Caco-2 (cell line): ENCODE measurements at regions not wholly inside any gene's neighbourhood (a gene's known extent, or its start where the extent isn't known, plus 50 kb on each side); places are given as distances from the start of the nearest gene placed in this dataset.

Experiments
- BruUV-seq: library from RNA; stranded (reverse); fragments of 400-500 nt; replicated peaks from 2 replicates; lab custom pipeline; 2021; lab: Mats Ljungman, UMichigan
- CTCF ChIA-PET: fragments of 300-600 bp; sonication (Branson Sonifier 250); formaldehyde crosslinking; loops from one replicate; lab custom pipeline; 2022; ENCODE audit warnings: antibody characterized with exemption; lab: Charles Lee
- POLR2A ChIA-PET: fragments of 300-600 bp; sonication (Branson Sonifier 250); formaldehyde crosslinking; loops from one replicate; lab custom pipeline; 2022; ENCODE audit warnings: antibody characterized with exemption; lab: Charles Lee
- DNase-seq, 2 experiments: peaks; one replicate each; pipeline versions ENCODE4 v3.0.0 to v3.0.0-alpha.2; 2020 to 2022
- H3K27me3 ChIP-seq: replicated peaks from 2 replicates; pipeline ENCODE4 v1.6.0; 2011; ENCODE audit warnings: low read length; ENCODE audit not compliant: control insufficient read depth, insufficient read depth
- H3K36me3 ChIP-seq: 2 replicates; pipeline ENCODE4 v1.5.1; 2011; ENCODE audit warnings: low read length; ENCODE audit not compliant: control insufficient read depth, insufficient read depth
- H3K4me1 ChIP-seq: fragments of 250-450 bp; sonication (Bioruptor Pico); 2 replicates; pipeline ENCODE4 v1.5.1; 2020; ENCODE audit warnings: mild to moderate bottlenecking
- H3K4me3 ChIP-seq: 2 replicates; pipeline ENCODE4 v1.5.1; 2011; ENCODE audit warnings: low read depth, mild to moderate bottlenecking, control low read depth, low read length
- H3K9me3 ChIP-seq: fragments of 250-450 bp; sonication (Bioruptor Pico); 2 replicates; pipeline ENCODE4 v1.5.1; 2020; ENCODE audit warnings: mild to moderate bottlenecking, moderate library complexity
- H3K27ac Mint-ChIP-seq: one replicate; pipeline ENCODE4 v1.8.0; 2022; ENCODE audit warnings: mixed read lengths; ENCODE audit not compliant: unreplicated experiment
- H3K27me3 Mint-ChIP-seq: one replicate; pipeline ENCODE4 v1.8.0; 2022; ENCODE audit warnings: mixed read lengths; ENCODE audit not compliant: insufficient read depth, unreplicated experiment
- H3K36me3 Mint-ChIP-seq: one replicate; pipeline ENCODE4 v1.8.0; 2022; ENCODE audit warnings: mild to moderate bottlenecking, mixed read lengths; ENCODE audit not compliant: insufficient read depth, unreplicated experiment
- H3K4me1 Mint-ChIP-seq: one replicate; pipeline ENCODE4 v1.8.0; 2022; ENCODE audit warnings: low read depth, mixed read lengths; ENCODE audit not compliant: unreplicated experiment
- H3K4me3 Mint-ChIP-seq: one replicate; pipeline ENCODE4 v1.8.0; 2022; ENCODE audit warnings: mild to moderate bottlenecking, moderate library complexity, mixed read lengths; ENCODE audit not compliant: unreplicated experiment
- H3K9me3 Mint-ChIP-seq: one replicate; pipeline ENCODE4 v1.8.0; 2022; ENCODE audit warnings: mixed read lengths; ENCODE audit not compliant: unreplicated experiment
- intact Hi-C: fragments of 100-400 bp; cut with micrococcal nuclease; formaldehyde crosslinking; loops from one replicate; pipeline ENCODE4 v1.10.0; 2022; ENCODE audit not compliant: unreplicated experiment
- TF ChIP-seq, protein P1 (sequence below), 2 experiments: fragments of 200-600 bp in 1 of 2; IDR thresholded peaks; 1 replicate in 1 of 2; 2 replicates in 1 of 2; pipeline versions ENCODE4 v1.5.1 to v1.8.0; 2011 to 2022; ENCODE audit warnings: antibody characterized with exemption in 1 of 2, control low read depth in 1 of 2, inconsistent platforms in 1 of 2, low read depth in 1 of 2, low read length in 1 of 2, mild to moderate bottlenecking in 1 of 2, moderate library complexity in 1 of 2; ENCODE audit not compliant: insufficient read depth in 1 of 2, severe bottlenecking in 1 of 2, unreplicated experiment in 1 of 2

DNA sequence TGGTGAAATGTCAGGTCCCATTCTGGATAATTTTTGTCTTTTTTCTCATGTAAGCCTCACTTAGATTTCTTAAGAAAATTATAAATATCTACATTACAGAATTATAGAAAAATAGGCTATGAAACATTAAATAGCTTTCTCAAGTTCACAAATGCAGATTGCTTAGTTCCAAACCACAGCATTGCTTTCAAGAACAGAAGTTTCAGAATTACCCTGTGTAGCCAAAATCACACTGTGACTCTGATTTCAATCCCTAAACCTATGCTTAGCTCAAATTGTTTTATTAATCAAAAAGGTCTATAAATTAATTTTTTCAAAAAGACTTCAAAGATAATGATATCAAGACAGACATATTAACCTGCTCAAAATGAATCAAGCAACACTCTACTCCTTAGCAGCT is 881.2 kb upstream of the PCDH20 start:
- no TSS peak for BruUV-seq
- Mint-ChIP-seq H3K9me3 (no peaks in the 10 kb centered on the region), H3K27ac (no peak overlapping the region), H3K4me1 (no peaks in the 10 kb centered on the region), H3K36me3 (no peaks in the 10 kb centered on the region), H3K4me3 (no peak overlapping the region), H3K27me3 (no peaks in the 10 kb centered on the region)
- Histone ChIP-seq H3K36me3 (no peaks in the 10 kb centered on the region), H3K9me3 (no peaks in the 10 kb centered on the region), H3K4me3 (no peak overlapping the region), H3K27me3 (no peaks in the 10 kb centered on the region), H3K4me1 (no peaks in the 10 kb centered on the region)
- CTCF ChIA-PET, result no interaction called here
- POLR2A ChIA-PET, result no interaction called here
- TF ChIP-seq, protein P1, sequence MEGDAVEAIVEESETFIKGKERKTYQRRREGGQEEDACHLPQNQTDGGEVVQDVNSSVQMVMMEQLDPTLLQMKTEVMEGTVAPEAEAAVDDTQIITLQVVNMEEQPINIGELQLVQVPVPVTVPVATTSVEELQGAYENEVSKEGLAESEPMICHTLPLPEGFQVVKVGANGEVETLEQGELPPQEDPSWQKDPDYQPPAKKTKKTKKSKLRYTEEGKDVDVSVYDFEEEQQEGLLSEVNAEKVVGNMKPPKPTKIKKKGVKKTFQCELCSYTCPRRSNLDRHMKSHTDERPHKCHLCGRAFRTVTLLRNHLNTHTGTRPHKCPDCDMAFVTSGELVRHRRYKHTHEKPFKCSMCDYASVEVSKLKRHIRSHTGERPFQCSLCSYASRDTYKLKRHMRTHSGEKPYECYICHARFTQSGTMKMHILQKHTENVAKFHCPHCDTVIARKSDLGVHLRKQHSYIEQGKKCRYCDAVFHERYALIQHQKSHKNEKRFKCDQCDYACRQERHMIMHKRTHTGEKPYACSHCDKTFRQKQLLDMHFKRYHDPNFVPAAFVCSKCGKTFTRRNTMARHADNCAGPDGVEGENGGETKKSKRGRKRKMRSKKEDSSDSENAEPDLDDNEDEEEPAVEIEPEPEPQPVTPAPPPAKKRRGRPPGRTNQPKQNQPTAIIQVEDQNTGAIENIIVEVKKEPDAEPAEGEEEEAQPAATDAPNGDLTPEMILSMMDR (IDR thresholded peaks at IDR 0.05; ENCODE audit: insufficient read depth in 1 of 2, low read depth in 1 of 2, low read length in 1 of 2, severe bottlenecking in 1 of 2, unreplicated experiment in 1 of 2), result no peak
- intact Hi-C loops, result no loop called here
- no peak for DNase-seq

DNA sequence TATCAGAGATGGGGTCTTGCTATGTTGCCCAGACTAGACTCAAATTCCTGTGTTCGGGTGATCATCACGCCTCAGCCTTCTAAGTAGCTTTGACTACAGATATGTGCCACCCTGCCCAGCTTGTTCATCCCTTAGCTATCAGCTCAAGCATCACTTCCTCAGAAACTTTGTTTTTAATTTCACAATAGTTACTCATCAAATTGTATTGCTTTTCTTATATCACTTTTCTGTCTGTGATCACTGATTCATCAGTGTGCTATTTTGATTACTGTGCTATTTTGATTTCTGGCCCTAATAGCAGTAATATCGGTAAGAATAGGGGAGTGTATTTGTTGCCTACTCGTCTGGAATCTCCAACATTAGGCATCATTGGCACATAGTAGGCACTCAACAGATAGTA is 878.6 kb upstream of the PCDH20 start:
- H3K4me3 ChIP-seq, result no peak overlapping the region
- TF ChIP-seq, protein P1 (IDR thresholded peaks at IDR 0.05; ENCODE audit: insufficient read depth in 1 of 2, low read depth in 1 of 2, low read length in 1 of 2, severe bottlenecking in 1 of 2, unreplicated experiment in 1 of 2), result no peak
- intact Hi-C loops, result no loop called here
- Mint-ChIP-seq H3K9me3 (no peaks in the 10 kb centered on the region), H3K4me3 (no peak overlapping the region), H3K36me3 (no peaks in the 10 kb centered on the region), H3K27ac (no peak overlapping the region), H3K27me3 (no peaks in the 10 kb centered on the region), H3K4me1 (no peaks in the 10 kb centered on the region)
- ChIA-PET POLR2A (no interaction called here), CTCF (no interaction called here)
- no peaks in the 10 kb centered on the region for H3K4me1 ChIP-seq
- H3K9me3 ChIP-seq, result no peaks in the 10 kb centered on the region
- no peaks in the 10 kb centered on the region for H3K27me3 ChIP-seq
- DNase-seq, result no peak
- no peaks in the 10 kb centered on the region for H3K36me3 ChIP-seq
- no TSS peak for BruUV-seq

DNA sequence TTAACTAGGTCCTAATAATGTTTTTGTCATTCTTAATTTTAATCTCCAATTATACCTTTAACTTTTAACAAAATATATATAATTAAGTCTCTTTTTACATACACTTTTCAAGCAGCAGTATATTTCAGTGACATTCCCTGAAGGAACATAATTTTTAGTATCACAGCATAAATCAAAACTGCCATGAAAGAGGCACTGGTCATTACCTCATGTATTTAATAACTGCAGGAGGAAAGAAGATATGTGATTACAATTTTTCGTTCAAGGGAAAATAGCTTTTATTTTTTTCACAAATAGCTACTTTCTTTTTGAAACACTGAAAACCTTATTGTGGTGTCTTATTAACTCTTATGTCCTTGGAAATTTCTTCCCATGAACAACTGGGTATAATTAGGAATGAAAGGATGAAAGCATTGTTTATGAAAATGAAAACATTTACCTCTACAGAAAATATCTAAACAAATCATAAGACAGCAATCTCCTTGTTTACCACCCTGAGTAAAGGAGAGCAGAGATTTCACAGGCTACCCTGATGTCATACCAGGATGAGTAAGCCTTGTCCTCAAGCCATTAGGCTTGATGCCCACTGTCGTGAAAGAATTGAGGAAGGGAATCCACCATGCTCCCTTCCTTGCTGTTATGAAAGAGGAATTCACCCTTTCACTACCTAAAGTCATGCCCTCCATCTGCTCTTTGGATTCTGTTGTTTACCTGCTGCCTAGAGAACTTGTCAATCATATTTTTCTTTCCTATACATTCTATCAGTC is 877.2 kb upstream of the PCDH20 start:
- intact Hi-C loops, result no loop called here
- no peaks in the 10 kb centered on the region for H3K4me1 Mint-ChIP-seq
- no peak overlapping the region for H3K27ac Mint-ChIP-seq
- no peaks in the 10 kb centered on the region for H3K9me3 Mint-ChIP-seq
- no peak overlapping the region for H3K4me3 Mint-ChIP-seq
- H3K4me3 ChIP-seq, result no peak overlapping the region
- POLR2A ChIA-PET, result no interaction called here
- TF ChIP-seq, protein P1 (IDR thresholded peaks at IDR 0.05; ENCODE audit: insufficient read depth in 1 of 2, low read depth in 1 of 2, low read length in 1 of 2, severe bottlenecking in 1 of 2, unreplicated experiment in 1 of 2), result no peak
- H3K9me3 ChIP-seq, result no peaks in the 10 kb centered on the region
- no peaks in the 10 kb centered on the region for H3K27me3 ChIP-seq
- no peak for DNase-seq
- BruUV-seq, result no TSS peak
- H3K36me3 ChIP-seq, result no peaks in the 10 kb centered on the region
- no peaks in the 10 kb centered on the region for H3K36me3 Mint-ChIP-seq
- no peaks in the 10 kb centered on the region for H3K27me3 Mint-ChIP-seq
- CTCF ChIA-PET, result no interaction called here
- no peaks in the 10 kb centered on the region for H3K4me1 ChIP-seq
